GF-D8 (cell line): ENCODE measurements at regions not wholly inside any gene's neighbourhood (a gene's known extent, or its start where the extent isn't known, plus 50 kb on each side); places are given as distances from the start of the nearest gene placed in this dataset.

Source experiments
- DNase-seq: peaks from one replicate; lab custom pipeline; 2025; lab: John Stamatoyannopoulos, UW

DNA sequence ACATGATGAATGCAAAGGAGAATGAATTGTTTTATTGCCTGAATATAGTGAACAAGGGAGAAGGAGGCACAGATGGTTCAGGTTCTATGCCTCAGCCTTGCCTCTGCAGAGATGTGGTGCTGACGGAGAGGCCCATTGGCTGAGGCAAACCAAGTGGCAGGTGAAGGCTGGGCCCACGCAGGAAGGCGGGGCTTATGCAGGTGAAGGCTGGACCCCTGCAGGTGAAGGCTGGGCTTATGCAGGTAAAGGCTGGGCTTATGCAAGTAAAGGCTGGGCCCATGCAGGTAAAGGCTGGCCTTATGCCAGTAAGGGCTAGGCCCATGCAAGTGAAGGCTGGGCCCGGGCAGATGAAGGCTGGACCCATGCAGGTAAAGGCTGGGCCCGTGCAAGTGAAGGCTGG is 414.7 kb downstream of the LRATD1 start:
- no peak for DNase-seq

- no peak for DNase-seq
Measured at GRCh38 chr2:15048000-15048399, 415.5 kb downstream of the LRATD1 start.

DNA sequence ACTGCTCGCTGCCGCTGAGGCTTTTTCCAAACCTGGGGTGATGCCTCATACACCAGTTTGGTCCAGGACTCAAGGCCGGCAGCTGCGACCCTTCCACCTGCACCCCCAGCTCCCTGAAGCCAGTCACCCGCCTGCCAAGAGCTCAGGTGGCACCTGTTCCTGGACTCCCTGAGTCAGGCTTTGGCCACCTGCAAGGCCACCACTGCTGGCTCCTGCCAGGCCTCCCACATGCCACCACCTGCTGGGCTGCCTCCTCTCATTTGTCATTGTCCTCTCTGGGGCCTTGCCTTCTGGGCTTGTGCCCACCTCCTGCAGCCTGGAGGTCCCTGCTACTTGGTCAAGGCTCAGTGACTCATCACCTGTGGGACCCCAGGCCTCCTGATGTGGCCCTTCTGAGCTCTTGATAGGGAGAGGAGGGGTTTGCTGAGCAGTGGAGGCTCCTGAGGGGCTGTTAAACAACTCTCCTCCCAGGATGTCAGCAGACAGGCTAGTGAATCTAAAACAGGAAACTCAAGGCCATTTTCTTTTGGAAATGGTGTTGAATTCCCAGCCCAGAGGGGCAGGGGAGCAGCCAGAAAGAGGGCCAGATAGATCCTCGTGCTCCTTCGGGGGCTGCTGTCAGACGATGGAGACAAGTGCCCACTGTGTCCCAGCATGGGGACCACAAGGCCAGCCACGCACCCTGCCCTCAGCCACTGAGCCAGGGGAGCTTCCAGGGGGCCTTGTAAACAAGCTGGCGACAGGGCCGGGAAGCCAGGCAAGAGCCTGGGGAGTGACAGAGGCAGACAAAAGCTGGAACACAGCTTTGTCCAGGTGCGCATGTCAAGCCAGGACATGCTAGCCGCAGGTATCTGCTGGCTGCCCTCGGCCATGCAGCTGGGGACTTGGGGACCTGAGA is 416.8 kb downstream of the LRATD1 start:
- DNase-seq, result no peak

DNA sequence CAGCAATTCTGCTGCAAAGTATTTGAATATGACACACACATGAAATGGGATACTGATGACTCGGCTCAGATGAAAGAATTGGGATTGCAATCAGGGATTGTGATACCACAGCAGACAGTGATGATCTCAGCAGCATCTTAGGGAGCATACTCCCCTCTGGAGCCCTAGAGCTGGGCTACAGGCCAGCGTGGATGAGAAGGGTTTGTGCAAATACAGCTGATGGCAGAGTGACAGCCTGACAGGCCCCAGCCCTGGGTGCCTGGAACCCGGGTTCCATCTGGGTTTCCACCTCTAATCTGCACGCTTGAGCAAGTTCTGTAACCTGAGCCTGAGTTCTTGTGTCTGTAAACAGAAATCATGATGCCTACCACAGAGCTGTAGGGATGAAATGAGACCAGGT is 418.0 kb downstream of the LRATD1 start:
- DNase-seq, result no peak

GRCh38 chr2:15053542-15053941 is 421.0 kb downstream of the LRATD1 start:
- DNase-seq, result no peak

DNA sequence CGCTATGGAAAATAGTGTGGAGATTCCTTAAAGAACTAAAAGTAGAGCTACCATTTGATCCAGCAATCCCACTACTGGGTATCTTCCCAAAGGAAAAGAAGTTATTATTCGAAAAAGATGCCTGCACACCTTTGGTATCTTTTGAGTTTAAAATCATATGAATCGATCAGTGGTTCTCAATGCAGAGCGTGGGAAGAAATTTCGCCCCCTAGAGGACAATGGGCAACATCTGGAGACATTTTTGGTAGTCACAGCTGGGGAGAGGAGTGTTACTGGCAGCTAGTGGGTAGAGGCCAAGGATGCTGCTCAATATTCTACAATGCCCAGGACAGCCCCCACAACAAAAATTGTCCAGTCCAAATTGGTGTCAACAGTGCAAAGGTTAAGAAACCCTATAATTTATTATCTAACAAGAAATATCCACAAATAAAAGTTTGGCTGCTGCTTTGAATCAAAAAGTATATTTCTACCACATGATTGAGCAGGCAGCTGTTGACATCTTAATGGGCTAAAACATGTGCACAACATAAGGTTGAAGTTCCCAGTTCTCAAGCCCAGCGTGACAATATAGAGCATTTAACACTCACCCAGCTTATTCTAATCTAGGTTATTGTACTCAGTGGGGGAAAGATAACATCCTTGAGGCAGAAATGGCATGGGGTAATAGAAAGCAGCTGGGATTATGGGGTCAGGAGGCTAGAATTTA is 425.7 kb downstream of the LRATD1 start:
- DNase-seq, result no peak

- DNase-seq, result no peak
Measured at GRCh38 chr2:15058721-15059157, 426.2 kb downstream of the LRATD1 start.

GRCh38 chr2:15059870-15060512 is 427.5 kb downstream of the LRATD1 start:
- no peak for DNase-seq

DNA sequence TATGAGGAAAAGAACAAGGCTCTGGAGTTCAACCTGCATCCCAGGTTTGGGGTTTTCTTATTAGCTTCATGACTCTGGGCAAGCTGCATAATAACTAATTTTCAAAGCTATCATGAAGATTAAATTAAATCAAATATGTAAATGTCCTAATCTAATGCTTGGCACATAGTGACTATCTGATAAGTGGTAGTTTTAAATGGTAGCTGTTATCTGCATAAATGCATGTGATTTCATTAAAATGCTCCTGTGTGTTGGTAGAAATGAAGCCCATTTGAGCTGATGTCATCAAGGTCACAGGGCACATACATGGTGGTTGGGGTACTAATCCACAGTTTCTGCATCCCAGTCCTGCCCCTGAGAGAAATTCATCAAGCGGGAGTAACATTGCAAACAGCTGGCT is 428.8 kb downstream of the LRATD1 start:
- DNase-seq, result no peak

DNA sequence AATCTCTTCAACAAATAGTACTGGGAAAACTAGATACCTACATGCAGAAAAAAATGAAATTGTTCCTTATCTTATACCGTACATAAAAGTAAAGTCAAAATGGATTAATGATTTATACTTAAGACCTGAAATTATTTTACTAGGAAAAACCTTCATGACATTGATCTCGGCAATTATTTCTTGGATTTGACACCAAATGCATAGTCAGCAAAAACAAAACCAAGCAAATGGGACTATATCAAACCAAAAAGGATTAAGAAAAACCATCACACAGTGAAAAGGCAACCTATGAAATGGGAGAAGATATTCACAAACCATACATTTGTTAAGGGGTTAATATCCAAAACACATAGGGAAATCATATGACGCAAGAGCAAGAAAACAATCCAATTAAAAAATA is 433.6 kb downstream of the LRATD1 start:
- DNase-seq, result no peak

GRCh38 chr2:15069149-15069548 is 436.6 kb downstream of the LRATD1 start:
- no peak for DNase-seq

- no peak for DNase-seq
Measured at GRCh38 chr2:15072836-15073235, 440.3 kb downstream of the LRATD1 start.

- DNase-seq, result no peak
Measured at GRCh38 chr2:15073664-15074063, 441.1 kb downstream of the LRATD1 start.

GRCh38 chr2:15074319-15074718 is 441.8 kb downstream of the LRATD1 start:
- DNase-seq, result no peak

DNA sequence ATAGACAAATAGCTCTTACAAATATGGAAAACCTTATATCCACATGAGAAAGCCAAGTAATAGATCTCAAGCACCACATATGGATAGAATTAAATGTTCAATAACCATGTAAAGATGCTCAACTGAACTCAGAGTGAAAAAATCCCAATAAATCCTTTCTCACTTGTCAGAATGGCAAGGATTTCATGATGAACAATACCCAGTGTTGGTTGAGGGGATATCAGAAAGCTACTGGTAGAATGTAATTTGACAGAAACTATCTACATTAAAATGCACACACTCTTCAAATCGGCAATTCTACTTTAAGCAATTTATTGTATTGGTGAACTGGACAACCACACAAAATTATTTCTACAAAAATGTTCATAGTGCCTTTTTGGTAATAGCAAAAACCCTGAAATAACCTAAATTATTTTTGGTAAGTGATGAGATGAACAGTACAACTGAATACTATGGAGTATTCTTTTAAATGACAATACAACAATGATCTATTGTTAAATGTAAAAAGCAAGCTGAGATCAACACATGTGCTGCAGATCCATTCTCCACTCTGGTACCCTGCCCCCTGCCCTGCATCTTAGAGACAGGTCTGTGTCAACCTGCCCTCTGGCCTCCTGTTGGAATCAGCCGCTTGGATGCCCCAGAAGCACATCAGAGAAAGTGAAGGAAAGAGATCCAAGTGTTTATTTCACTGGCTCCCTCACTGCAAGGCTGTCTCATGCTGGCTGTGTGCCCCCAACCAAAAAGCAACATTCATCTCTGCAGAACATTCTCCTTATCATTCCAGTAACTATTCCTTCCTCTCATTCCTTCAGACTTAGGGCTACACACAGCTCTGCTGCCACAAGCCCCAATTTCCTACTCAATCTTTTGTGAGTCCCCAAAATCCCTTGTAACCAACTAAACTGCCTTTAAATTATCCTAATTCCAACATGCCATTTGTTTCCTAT is 442.5 kb downstream of the LRATD1 start:
- DNase-seq, result no peak

GRCh38 chr2:15076668-15077067 is 444.2 kb downstream of the LRATD1 start:
- no peak for DNase-seq

- DNase-seq, result no peak
Measured at GRCh38 chr2:15081356-15081755, 448.8 kb downstream of the LRATD1 start.

GRCh38 chr2:15082105-15083058 is 449.9 kb downstream of the LRATD1 start:
- no peak for DNase-seq

DNA sequence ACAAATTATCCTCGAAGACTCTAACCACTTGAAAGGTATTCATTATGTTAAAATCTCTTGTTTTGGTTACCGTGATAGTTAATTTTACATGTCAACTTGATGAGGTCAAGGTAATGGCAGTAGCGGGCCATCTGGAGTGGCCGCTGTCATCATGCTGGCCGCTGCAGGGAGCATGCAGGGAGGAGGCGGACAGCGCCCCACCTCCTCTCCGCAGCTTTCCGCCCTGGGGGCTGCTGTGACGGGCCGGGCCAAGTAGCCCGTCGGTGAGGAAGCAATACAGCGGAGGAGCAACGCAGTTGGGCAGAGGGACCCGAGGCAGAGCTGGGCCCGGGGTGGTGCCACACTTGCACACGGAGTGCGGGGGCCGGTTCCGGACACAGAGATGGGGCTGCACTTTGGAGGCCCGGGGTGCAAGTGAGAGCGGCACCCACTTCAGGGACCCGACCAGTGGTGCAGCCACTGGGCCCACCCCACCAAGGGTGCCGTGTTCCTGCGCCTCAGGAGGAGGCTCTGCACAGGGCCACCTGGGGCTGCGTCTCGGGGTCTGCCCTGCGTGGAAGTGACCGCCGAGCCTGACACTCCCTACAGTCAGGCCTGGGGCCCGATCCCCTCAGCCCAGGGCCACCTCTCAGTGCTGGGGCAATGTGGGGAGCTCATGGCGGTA is 452.4 kb downstream of the LRATD1 start:
- no peak for DNase-seq

GRCh38 chr2:15092181-15092580 is 459.7 kb downstream of the LRATD1 start:
- no peak for DNase-seq
